AG09309 (cell line): ENCODE measurements at regions not wholly inside any gene's neighbourhood (a gene's known extent, or its start where the extent isn't known, plus 50 kb on each side); places are given as distances from the start of the nearest gene placed in this dataset.
"Not testable (repeated sequence)": the region's sequence is repeated elsewhere in the genome, so short reads cannot be mapped to it uniquely, and the experiment has no call there.

ENCODE experiments used
- DNase-seq: peaks from one replicate; pipeline ENCODE4 v3.0.0-alpha.2; 2010; ENCODE audit warnings: low read depth
- H3K4me3 ChIP-seq: 2 replicates; pipeline ENCODE4 v1.5.1; 2011; ENCODE audit warnings: mild to moderate bottlenecking, low read depth, low read length, moderate library complexity; ENCODE audit not compliant: control insufficient read depth
- CTCF ChIP-seq: IDR thresholded peaks from 2 replicates; pipeline ENCODE4 v1.5.1; 2011; ENCODE audit warnings: mild to moderate bottlenecking, low read depth, low read length, inconsistent platforms; ENCODE audit not compliant: insufficient read depth, control insufficient read depth; ENCODE audit errors: missing control alignments

GRCh38 chr2:37752766-37753165, 81.3 kb upstream of the CDC42EP3 start:
- TF ChIP-seq CTCF, result no peak
- no peak overlapping the region for H3K4me3 ChIP-seq
- DNase-seq, result no peak

- DNase-seq, result no peak
- no peak for TF ChIP-seq CTCF
- H3K4me3 ChIP-seq, result no peak overlapping the region
Measured at GRCh38 chr2:37753758-37754157, 82.3 kb upstream of the CDC42EP3 start.

GRCh38 chr2:37755961-37756559, 84.6 kb upstream of the CDC42EP3 start:
- not testable (repeated sequence) for DNase-seq, H3K4me3 ChIP-seq

GRCh38 chr2:37757456-37757855, 86.0 kb upstream of the CDC42EP3 start:
- not testable (repeated sequence) for H3K4me3 ChIP-seq, DNase-seq

- not testable (repeated sequence) for DNase-seq, H3K4me3 ChIP-seq
Measured at GRCh38 chr2:37758141-37758601, 86.7 kb upstream of the CDC42EP3 start.

GRCh38 chr2:37759989-37760388, 88.5 kb upstream of the CDC42EP3 start:
- not testable (repeated sequence) for H3K4me3 ChIP-seq, DNase-seq

- no peak for DNase-seq
- TF ChIP-seq CTCF, result no peak
- H3K4me3 ChIP-seq, result no peak overlapping the region
Measured at GRCh38 chr2:37760471-37760870, 89.0 kb upstream of the CDC42EP3 start.

GRCh38 chr2:37762281-37762680, 90.8 kb upstream of the CDC42EP3 start:
- H3K4me3 ChIP-seq, DNase-seq: not testable (repeated sequence)

GRCh38 chr2:37764739-37765138, 93.3 kb upstream of the CDC42EP3 start:
- no peak for DNase-seq
- H3K4me3 ChIP-seq, result no peak overlapping the region
- no peak for TF ChIP-seq CTCF

GRCh38 chr2:37766106-37766505, 94.7 kb upstream of the CDC42EP3 start:
- no peak for DNase-seq
- no peak for TF ChIP-seq CTCF

More at GRCh38 chr2:37766106-37766505, 94.7 kb upstream of the CDC42EP3 start:
- H3K4me3 ChIP-seq, result no peak overlapping the region
